ENCODE measurements at regions not wholly inside any gene's neighbourhood (a gene's known extent, or its start where the extent isn't known, plus 50 kb on each side); places are given as distances from the start of the nearest gene placed in this dataset.

DNA sequence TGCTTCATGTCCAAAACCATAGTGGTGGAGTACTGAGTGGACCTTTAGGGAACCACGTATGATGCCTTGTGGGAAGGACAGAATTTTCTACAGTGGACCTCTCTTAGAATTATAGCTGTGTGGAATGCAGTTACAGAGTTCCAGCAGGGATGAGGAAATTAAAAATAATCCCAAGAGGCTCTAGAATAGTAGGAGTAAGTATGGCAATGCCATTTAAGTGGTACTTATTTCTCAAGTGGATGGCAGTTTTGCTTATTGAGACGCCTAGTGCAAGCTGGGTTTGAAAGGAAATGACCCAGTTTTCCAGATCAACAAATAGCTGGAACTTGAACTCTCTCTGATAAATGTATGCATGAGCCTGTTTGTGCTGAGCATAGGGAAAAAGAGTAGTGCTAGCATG, 431.6 kb downstream of the PRR16 start (continued):
- TF ChIP-seq, protein P1, sequence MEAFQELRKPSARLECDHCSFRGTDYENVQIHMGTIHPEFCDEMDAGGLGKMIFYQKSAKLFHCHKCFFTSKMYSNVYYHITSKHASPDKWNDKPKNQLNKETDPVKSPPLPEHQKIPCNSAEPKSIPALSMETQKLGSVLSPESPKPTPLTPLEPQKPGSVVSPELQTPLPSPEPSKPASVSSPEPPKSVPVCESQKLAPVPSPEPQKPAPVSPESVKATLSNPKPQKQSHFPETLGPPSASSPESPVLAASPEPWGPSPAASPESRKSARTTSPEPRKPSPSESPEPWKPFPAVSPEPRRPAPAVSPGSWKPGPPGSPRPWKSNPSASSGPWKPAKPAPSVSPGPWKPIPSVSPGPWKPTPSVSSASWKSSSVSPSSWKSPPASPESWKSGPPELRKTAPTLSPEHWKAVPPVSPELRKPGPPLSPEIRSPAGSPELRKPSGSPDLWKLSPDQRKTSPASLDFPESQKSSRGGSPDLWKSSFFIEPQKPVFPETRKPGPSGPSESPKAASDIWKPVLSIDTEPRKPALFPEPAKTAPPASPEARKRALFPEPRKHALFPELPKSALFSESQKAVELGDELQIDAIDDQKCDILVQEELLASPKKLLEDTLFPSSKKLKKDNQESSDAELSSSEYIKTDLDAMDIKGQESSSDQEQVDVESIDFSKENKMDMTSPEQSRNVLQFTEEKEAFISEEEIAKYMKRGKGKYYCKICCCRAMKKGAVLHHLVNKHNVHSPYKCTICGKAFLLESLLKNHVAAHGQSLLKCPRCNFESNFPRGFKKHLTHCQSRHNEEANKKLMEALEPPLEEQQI (IDR thresholded peaks at IDR 0.05) = no peak
- TF ChIP-seq EHMT2 (IDR thresholded peaks at IDR 0.05) = no peak

DNA sequence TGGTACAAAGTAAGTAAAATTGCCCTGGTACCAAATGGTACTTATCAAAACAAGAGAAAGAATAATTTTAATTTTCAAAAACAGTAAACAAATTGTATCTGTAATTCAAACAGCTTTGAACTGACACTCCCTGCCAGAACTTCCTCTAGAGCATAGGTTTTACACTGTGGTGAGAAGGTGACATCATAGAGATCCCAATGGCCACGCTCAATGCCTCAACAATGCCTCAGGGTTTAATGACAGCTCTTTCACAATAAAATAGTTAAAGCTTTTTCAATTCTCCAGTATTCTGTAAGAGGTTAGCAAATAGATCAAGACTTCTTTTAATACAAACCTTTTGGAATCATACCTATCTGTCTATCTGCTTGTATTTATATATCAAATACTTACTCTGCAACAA, 437.1 kb downstream of the PRR16 start:
- ATAC-seq (no peak), DNase-seq (ENCODE audit: extremely low read depth in 1 of 4, low spot score in 3 of 4) (no peak), FAIRE-seq (no peak)
- Histone ChIP-seq H3K9me3 (replicated peaks; ENCODE audit: control insufficient read depth, insufficient read depth, low read depth, low read length) (no peaks in the 10 kb centered on the region), H4K20me1 (replicated peaks; ENCODE audit: control insufficient read depth, insufficient read depth, low read length) (no peaks in the 10 kb centered on the region), H3K36me3 (ENCODE audit: control insufficient read depth, insufficient read depth, low read length) (no peaks in the 10 kb centered on the region), H3K27ac (ENCODE audit: extremely low read depth, low read depth, low read length) (no peak overlapping the region), H3K4me2 (ENCODE audit: insufficient read depth, low read length) (no peak overlapping the region), H3K27me3 (ENCODE audit: control insufficient read depth in 2 of 2, insufficient read depth in 2 of 2, low read length in 2 of 2) (no peaks in the 10 kb centered on the region), H3K9me1 (ENCODE audit: control insufficient read depth, insufficient read depth, low read length) (no peaks in the 10 kb centered on the region), H2AFZ (ENCODE audit: low read depth, low read length) (no peak overlapping the region), H3K4me3 (no peak overlapping the region), H3K9ac (ENCODE audit: insufficient read depth in 1 of 2, low read depth in 2 of 2, low read length in 2 of 2) (no peak overlapping the region), H3K4me1 (replicated peaks in 1 of 2; ENCODE audit: control insufficient read depth in 2 of 2, insufficient read depth in 2 of 2, low read length in 2 of 2) (no peaks in the 10 kb centered on the region), H3K79me2 (ENCODE audit: control insufficient read depth, insufficient read depth, low read length) (no peaks in the 10 kb centered on the region)
- 0% methylated on average over 1 of the region's 1 CpG for WGBS (ENCODE audit: insufficient coverage, low coverage, missing lambda C conversion rate)
- intact Hi-C loops (cut with micrococcal nuclease) = no loop called here
- BruUV-seq (replicated peaks) = no TSS peak
- POLR2A ChIA-PET = no interaction called here
- in situ Hi-C loops (cut with MboI) = no loop called here
- CTCF ChIA-PET (ENCODE audit: low intra/inter-chr PET ratio) = no interaction called here
- TF ChIP-seq, protein P2, sequence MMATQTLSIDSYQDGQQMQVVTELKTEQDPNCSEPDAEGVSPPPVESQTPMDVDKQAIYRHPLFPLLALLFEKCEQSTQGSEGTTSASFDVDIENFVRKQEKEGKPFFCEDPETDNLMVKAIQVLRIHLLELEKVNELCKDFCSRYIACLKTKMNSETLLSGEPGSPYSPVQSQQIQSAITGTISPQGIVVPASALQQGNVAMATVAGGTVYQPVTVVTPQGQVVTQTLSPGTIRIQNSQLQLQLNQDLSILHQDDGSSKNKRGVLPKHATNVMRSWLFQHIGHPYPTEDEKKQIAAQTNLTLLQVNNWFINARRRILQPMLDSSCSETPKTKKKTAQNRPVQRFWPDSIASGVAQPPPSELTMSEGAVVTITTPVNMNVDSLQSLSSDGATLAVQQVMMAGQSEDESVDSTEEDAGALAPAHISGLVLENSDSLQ (IDR thresholded peaks at IDR 0.05) = no peak
- no peak for TF ChIP-seq ZC3H11A (IDR thresholded peaks at IDR 0.05; ENCODE audit: low read depth, low read length)
- no peak for TF ChIP-seq MCM5 (IDR thresholded peaks at IDR 0.05; ENCODE audit: low read depth)
- no peak for TF ChIP-seq NCOA2 (IDR thresholded peaks at IDR 0.05; ENCODE audit: partially characterized antibody in 2 of 2)
- TF ChIP-seq, protein P3, sequence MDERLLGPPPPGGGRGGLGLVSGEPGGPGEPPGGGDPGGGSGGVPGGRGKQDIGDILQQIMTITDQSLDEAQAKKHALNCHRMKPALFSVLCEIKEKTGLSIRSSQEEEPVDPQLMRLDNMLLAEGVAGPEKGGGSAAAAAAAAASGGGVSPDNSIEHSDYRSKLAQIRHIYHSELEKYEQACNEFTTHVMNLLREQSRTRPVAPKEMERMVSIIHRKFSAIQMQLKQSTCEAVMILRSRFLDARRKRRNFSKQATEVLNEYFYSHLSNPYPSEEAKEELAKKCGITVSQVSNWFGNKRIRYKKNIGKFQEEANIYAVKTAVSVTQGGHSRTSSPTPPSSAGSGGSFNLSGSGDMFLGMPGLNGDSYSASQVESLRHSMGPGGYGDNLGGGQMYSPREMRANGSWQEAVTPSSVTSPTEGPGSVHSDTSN (CRISPR knock-in tag; IDR thresholded peaks at IDR 0.05; ENCODE audit: low read depth) = no peak
- TF ChIP-seq, protein P3 (tag; conservative IDR thresholded peaks at IDR 0.05; ENCODE audit: low read depth) = no peak
- TF ChIP-seq ZFP30 (CRISPR knock-in tag; IDR thresholded peaks at IDR 0.05; ENCODE audit: borderline replicate concordance) = no peak
- TF ChIP-seq RNF2 (IDR thresholded peaks at IDR 0.05) = no peak
- no peak for TF ChIP-seq ZNF282 (CRISPR knock-in tag; IDR thresholded peaks at IDR 0.05)
- no peak for TF ChIP-seq HLTF (IDR thresholded peaks at IDR 0.05)
- no peak for TF ChIP-seq CSDE1 (IDR thresholded peaks at IDR 0.05)
- TF ChIP-seq BCL6 (CRISPR knock-in tag; IDR thresholded peaks at IDR 0.05) = no peak
- no peak for TF ChIP-seq BHLHE40 (IDR thresholded peaks at IDR 0.05; ENCODE audit: low read length)
- TF ChIP-seq SAP30 (IDR thresholded peaks at IDR 0.05; ENCODE audit: borderline replicate concordance, insufficient read depth, low read depth, low read length, poor library complexity, severe bottlenecking) = no peak
- no peak for TF ChIP-seq TCF3 (CRISPR knock-in tag; IDR thresholded peaks at IDR 0.05)
- TF ChIP-seq PHTF2 (CRISPR knock-in tag; IDR thresholded peaks at IDR 0.05) = no peak
- TF ChIP-seq SNIP1 (IDR thresholded peaks at IDR 0.05; ENCODE audit: low read depth) = no peak
- TF ChIP-seq TBL1XR1 (IDR thresholded peaks at IDR 0.05; ENCODE audit: low read length in 2 of 2) = no peak

All from K562 (cell line).